Limb (tissue), 2 donors: ENCODE measurements at regions not wholly inside any gene's neighbourhood (a gene's known extent, or its start where the extent isn't known, plus 50 kb on each side); places are given as distances from the start of the nearest gene placed in this dataset.

Experiments used
- DNase-seq, 2 donors: peaks; one replicate each; pipeline ENCODE4 v3.0.0-alpha.2; 2016; ENCODE audit errors: extremely low spot score in 2 of 2

DNA sequence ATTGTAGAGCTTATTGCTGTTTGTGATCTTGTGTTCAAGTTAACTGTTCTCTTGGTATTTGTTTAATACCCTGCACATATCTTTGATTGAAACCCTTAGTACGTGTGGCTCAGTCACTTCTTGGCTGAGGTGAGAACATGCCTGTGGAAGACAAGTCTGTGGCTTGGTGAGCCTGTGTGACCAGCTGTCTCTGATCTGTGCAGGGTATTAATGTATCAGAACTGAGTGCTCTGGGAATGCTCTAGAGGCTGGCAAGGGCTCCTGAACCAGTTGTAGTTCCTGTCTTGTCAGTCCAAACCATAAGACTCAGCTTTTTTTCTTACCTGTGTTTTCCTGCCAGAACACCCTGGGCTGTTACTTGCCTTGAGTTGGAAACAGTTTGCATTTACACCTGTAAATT is 52.4 kb upstream of the EPHA4 start:
- DNase-seq = no peak
